ENCODE measurements at regions not wholly inside any gene's neighbourhood (a gene's known extent, or its start where the extent isn't known, plus 50 kb on each side); places are given as distances from the start of the nearest gene placed in this dataset.
"Not testable (repeated sequence)": the region's sequence is repeated elsewhere in the genome, so short reads cannot be mapped to it uniquely, and the experiment has no call there.

GRCh38 chr2:81528852-81529480 is 1224.4 kb upstream of the LRRTM1 start:
- intact Hi-C loops (cut with micrococcal nuclease): no loop called here

- intact Hi-C loops (cut with micrococcal nuclease): no loop called here
These were observed 1218.8 kb upstream of the LRRTM1 start for GRCh38 chr2:81523344-81523743.

- intact Hi-C loops (cut with micrococcal nuclease): no loop called here
These were observed 1208.8 kb upstream of the LRRTM1 start for GRCh38 chr2:81513328-81513727.

- intact Hi-C loops (cut with micrococcal nuclease): no loop called here
These were observed 1201.0 kb upstream of the LRRTM1 start for GRCh38 chr2:81505586-81505985.

- intact Hi-C loops (cut with micrococcal nuclease): no loop called here
These were observed 1191.0 kb upstream of the LRRTM1 start for GRCh38 chr2:81495556-81495955.

GRCh38 chr2:81483254-81483653 is 1178.7 kb upstream of the LRRTM1 start:
- intact Hi-C loops (cut with micrococcal nuclease): no loop called here

GRCh38 chr2:81481994-81482368 is 1177.4 kb upstream of the LRRTM1 start:
- intact Hi-C loops (cut with micrococcal nuclease): no loop called here

- intact Hi-C loops (cut with micrococcal nuclease): no loop called here
These were observed 1176.9 kb upstream of the LRRTM1 start for GRCh38 chr2:81481242-81481993.

GRCh38 chr2:81467096-81467495 is 1162.5 kb upstream of the LRRTM1 start:
- intact Hi-C loops (cut with micrococcal nuclease): no loop called here

- intact Hi-C loops (cut with micrococcal nuclease): no loop called here
These were observed 1157.9 kb upstream of the LRRTM1 start for GRCh38 chr2:81462420-81462819.

GRCh38 chr2:81445176-81445575 is 1140.6 kb upstream of the LRRTM1 start:
- intact Hi-C loops (cut with micrococcal nuclease): no loop called here

- intact Hi-C loops (cut with micrococcal nuclease): no loop called here
These were observed 1133.0 kb upstream of the LRRTM1 start for GRCh38 chr2:81437456-81438000.

- intact Hi-C loops (cut with micrococcal nuclease): no loop called here
These were observed 1131.7 kb upstream of the LRRTM1 start for GRCh38 chr2:81436256-81436655.

- intact Hi-C loops (cut with micrococcal nuclease): no loop called here
These were observed 1108.1 kb upstream of the LRRTM1 start for GRCh38 chr2:81412681-81413080.

- intact Hi-C loops (cut with micrococcal nuclease): no loop called here
These were observed 1099.0 kb upstream of the LRRTM1 start for GRCh38 chr2:81403508-81403907.

- intact Hi-C loops (cut with micrococcal nuclease): no loop called here
These were observed 1092.0 kb upstream of the LRRTM1 start for GRCh38 chr2:81396417-81397019.

- intact Hi-C loops (cut with micrococcal nuclease): no loop called here
These were observed 1091.2 kb upstream of the LRRTM1 start for GRCh38 chr2:81395746-81396145.

GRCh38 chr2:81389203-81389602 is 1084.7 kb upstream of the LRRTM1 start:
- intact Hi-C loops (cut with micrococcal nuclease): no loop called here

GRCh38 chr2:81363800-81364199 is 1059.2 kb upstream of the LRRTM1 start:
- intact Hi-C loops (cut with micrococcal nuclease): no loop called here

- intact Hi-C loops (cut with micrococcal nuclease): not testable (repeated sequence)
These were observed 1057.9 kb upstream of the LRRTM1 start for GRCh38 chr2:81362468-81362867.

GRCh38 chr2:81355436-81355835 is 1050.9 kb upstream of the LRRTM1 start:
- intact Hi-C loops (cut with micrococcal nuclease): no loop called here

GRCh38 chr2:81334046-81334445 is 1029.5 kb upstream of the LRRTM1 start:
- intact Hi-C loops (cut with micrococcal nuclease): no loop called here
